SH-SY5Y (cell line): ENCODE measurements at regions not wholly inside any gene's neighbourhood (a gene's known extent, or its start where the extent isn't known, plus 50 kb on each side); places are given as distances from the start of the nearest gene placed in this dataset.

ENCODE experiments used
- GATA2 ChIP-seq: IDR thresholded peaks from 2 replicates; pipeline ENCODE4 v1.6.1; 2011; ENCODE audit warnings: mild to moderate bottlenecking, low read depth, low read length
- GATA3 ChIP-seq: IDR thresholded peaks from 2 replicates; pipeline ENCODE4 v1.6.1; 2011; ENCODE audit warnings: low read depth, mild to moderate bottlenecking, low read length, moderate library complexity

- TF ChIP-seq GATA2 (no peak), GATA3 (no peak)
These were observed 183.8 kb upstream of the MKLN1 start for GRCh38 chr7:131143869-131144268.
